Pancreas (tissue), 10 donors: ENCODE measurements at regions not wholly inside any gene's neighbourhood (a gene's known extent, or its start where the extent isn't known, plus 50 kb on each side); places are given as distances from the start of the nearest gene placed in this dataset.

Experiments used
- ATAC-seq, 4 donors: fragments of 200-7000 bp; cut with Tn5 transposase; one replicate each; pipeline versions ENCODE4 v1.8.0 to v1.9.1; 2020; ENCODE audit warnings: mild to moderate bottlenecking in 4 of 4, moderate library complexity in 4 of 4
- DNase-seq, 6 donors: peaks; one replicate each; pipeline ENCODE4 v3.0.0-alpha.2; 2020
- FAIRE-seq: peaks from 2 replicates; lab custom pipeline; 2012; peaks lifted over from hg19 to GRCh38; lab: Jason Lieb, UNC
- H3K27ac ChIP-seq, 4 donors: fragments of 200-600 bp; sonication (generic); 1 replicate in 3 of 4; 2 replicates in 1 of 4; pipeline versions ENCODE4 v1.5.0 to v1.8.0; 2020
- H3K27me3 ChIP-seq, 4 donors: fragments of 200-600 bp; one replicate each; pipeline ENCODE4 v1.8.0; 2021
- H3K36me3 ChIP-seq, 3 donors: fragments of 200-600 bp; sonication (generic) in 1 of 3; one replicate each; pipeline versions ENCODE4 v1.5.0 to v1.8.0; 2020 to 2021
- H3K4me1 ChIP-seq, 3 donors: fragments of 200-600 bp; one replicate each; pipeline ENCODE4 v1.8.0; 2021
- H3K4me3 ChIP-seq, 4 donors: fragments of 200-600 bp; sonication (generic) in 2 of 4; one replicate each; pipeline versions ENCODE4 v1.5.0 to v1.8.0; 2020 to 2021
- H3K9me3 ChIP-seq, 4 donors: fragments of 200-600 bp; one replicate each; pipeline ENCODE4 v1.8.0; 2021
- WGBS, 2 donors: extraction: QIAGEN DNeasy Blood & Tissue Kit; methylation state at CpG; one replicate each; pipeline ENCODE4 v1.1.7; 2013; 5-methylcytosine and 5-hydroxymethylcytosine counted together
- intact Hi-C, 3 donors: fragments of 100-400 bp; cut with DNase I; formaldehyde crosslinking; loops; one replicate each; pipeline versions ENCODE4 v1.11.1 to v1.14.2; 2022
- TF ChIP-seq, protein P1 (sequence below), 4 donors: fragments of 200-600 bp; sonication (generic) in 3 of 4; IDR thresholded peaks; one replicate each; pipeline versions ENCODE4 v1.5.0 to v1.8.0; 2021; ENCODE audit warnings: antibody characterized with exemption in 4 of 4
- donor health status: healthy with polysubstance abuse.
- donor health status: DM: no; HTN: no; CAD: no; lungs with moderate emphysema.
- donor health status: DM: no; HTN: no; CAD: no.
- donor health status: control.
- donor health status: control.
- donor health status: Bipolar disorder and iron deficiency.
- donor health status: DM: yes; HTN: yes; CAD: no.
- donor health status: DM: no; HTN: no; CAD: no.
- donor health status: DM: no; HTN: no; CAD: no.
- donor health status: DM: yes; HTN: yes; CAD: no.

DNA sequence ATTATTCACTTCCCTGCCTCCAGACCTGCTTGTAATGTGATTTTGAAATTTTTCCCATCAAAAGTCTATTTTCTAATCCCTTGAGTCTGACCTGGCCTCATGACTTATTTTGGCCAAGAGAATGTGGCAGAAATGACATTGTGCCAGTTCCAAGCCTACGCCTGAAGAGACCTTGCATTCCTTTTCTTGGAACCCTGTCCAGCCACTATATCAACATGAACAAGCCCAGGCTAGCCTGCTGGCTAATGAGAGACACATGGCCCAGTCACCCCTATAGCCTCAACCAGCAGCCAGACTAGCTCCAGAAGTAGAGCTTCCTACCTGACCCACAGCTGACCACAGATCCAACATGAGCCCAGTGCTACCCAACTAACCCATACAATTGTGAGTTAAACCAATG lies 121.1 kb upstream of the ACP3 start:
- ATAC-seq (no peak), FAIRE-seq (no peak), DNase-seq (no peak)
- WGBS, 2 donors: 68 to 76% methylated on average over 1 of the region's 1 CpG
- no peaks in the 10 kb centered on the region for H3K4me1 ChIP-seq
- TF ChIP-seq, protein P1, sequence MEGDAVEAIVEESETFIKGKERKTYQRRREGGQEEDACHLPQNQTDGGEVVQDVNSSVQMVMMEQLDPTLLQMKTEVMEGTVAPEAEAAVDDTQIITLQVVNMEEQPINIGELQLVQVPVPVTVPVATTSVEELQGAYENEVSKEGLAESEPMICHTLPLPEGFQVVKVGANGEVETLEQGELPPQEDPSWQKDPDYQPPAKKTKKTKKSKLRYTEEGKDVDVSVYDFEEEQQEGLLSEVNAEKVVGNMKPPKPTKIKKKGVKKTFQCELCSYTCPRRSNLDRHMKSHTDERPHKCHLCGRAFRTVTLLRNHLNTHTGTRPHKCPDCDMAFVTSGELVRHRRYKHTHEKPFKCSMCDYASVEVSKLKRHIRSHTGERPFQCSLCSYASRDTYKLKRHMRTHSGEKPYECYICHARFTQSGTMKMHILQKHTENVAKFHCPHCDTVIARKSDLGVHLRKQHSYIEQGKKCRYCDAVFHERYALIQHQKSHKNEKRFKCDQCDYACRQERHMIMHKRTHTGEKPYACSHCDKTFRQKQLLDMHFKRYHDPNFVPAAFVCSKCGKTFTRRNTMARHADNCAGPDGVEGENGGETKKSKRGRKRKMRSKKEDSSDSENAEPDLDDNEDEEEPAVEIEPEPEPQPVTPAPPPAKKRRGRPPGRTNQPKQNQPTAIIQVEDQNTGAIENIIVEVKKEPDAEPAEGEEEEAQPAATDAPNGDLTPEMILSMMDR (IDR thresholded peaks at IDR 0.05): no peak
- no peaks in the 10 kb centered on the region for H3K9me3 ChIP-seq
- no peak overlapping the region for H3K27ac ChIP-seq
- H3K27me3 ChIP-seq: no peaks in the 10 kb centered on the region
- H3K4me3 ChIP-seq: no peak overlapping the region
- no peaks in the 10 kb centered on the region for H3K36me3 ChIP-seq
- intact Hi-C loops: no loop called here

DNA sequence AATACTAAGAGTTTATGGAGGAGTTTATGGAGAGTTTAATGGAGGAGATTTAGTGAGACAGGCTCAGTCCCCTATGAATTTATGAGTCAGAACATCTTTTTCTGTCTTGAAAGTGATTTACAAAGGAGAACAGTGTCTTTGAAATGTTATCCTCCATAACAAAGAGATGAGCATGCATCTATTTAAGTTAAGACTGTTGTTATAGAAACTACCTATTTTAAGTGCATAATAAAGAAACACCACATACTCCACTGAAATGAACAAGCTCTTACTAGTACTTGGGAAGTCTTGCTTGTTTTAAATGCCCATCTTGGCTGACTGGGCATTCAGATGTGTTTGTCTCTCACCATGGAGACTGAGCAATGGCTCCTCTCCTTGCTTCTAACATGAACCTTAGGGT lies 118.7 kb upstream of the ACP3 start:
- TF ChIP-seq, protein P1 (IDR thresholded peaks at IDR 0.05): no peak
- Histone ChIP-seq H3K36me3 (no peaks in the 10 kb centered on the region), H3K27ac (no peak overlapping the region), H3K9me3 (no peaks in the 10 kb centered on the region), H3K4me1 (no peaks in the 10 kb centered on the region), H3K4me3 (no peak overlapping the region), H3K27me3 (no peaks in the 10 kb centered on the region)
- DNase-seq (no peak), FAIRE-seq (no peak), ATAC-seq (no peak)
- intact Hi-C loops: no loop called here

DNA sequence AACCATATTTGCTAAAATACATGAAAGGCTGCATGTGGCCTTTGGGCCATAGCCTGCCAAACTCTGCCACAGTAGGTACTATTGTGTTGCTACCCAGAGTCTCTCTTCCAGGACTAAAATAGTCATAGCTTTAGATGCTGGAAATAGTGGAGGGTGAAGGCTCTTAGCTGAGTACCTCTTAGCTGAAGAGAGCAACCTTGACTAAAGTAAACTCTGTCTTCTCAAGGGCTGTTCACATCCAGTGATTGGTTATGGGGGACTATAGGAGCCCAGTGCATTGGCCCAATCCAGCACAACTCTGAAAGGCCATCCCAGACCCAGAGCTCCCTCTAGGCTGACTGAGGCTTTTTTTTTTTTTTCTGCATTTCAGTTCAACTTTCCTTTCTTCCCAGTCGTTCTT lies 117.8 kb upstream of the ACP3 start:
- no peaks in the 10 kb centered on the region for H3K36me3 ChIP-seq
- no peaks in the 10 kb centered on the region for H3K9me3 ChIP-seq

DNA sequence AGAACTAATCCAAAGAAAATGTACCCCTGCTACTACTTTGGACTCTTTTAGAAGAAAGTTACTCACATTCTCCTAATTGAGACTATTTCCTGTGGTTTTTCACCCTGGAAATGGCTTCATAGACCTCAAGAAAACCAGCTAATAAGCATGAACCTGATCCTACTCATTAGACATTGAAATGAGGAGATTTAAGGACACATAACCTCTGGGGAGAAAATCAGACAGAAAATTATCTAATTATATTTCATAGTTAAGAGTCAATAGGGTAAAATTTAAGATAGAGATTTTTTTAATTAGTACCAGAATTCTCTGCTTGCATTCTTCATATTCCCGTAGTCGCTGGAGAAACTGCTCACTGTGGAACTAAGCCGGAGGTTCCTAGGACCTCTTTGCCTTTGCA lies 114.6 kb upstream of the ACP3 start:
- ATAC-seq (no peak), FAIRE-seq (no peak), DNase-seq (no peak)
- Histone ChIP-seq H3K27ac (no peak overlapping the region), H3K4me1 (no peaks in the 10 kb centered on the region), H3K4me3 (no peak overlapping the region), H3K27me3 (no peaks in the 10 kb centered on the region), H3K9me3 (no peaks in the 10 kb centered on the region), H3K36me3 (no peaks in the 10 kb centered on the region)
- WGBS, 2 donors: 97 to 98% methylated on average over 3 of the region's 3 CpGs
- TF ChIP-seq, protein P1 (IDR thresholded peaks at IDR 0.05): no peak
- intact Hi-C loops: no loop called here

More for the DNA sequence above, 117.8 kb upstream of the ACP3 start:
- 46% methylated on average over 1 of the region's 1 CpG for WGBS, 2 donors
- no peak for DNase-seq
- intact Hi-C loops: no loop called here
- no peak overlapping the region for H3K4me3 ChIP-seq
- ATAC-seq: no peak
- no peaks in the 10 kb centered on the region for H3K4me1 ChIP-seq
- H3K27me3 ChIP-seq: no peaks in the 10 kb centered on the region
- TF ChIP-seq, protein P1 (IDR thresholded peaks at IDR 0.05): no peak
- no peak overlapping the region for H3K27ac ChIP-seq
- FAIRE-seq: no peak

DNA sequence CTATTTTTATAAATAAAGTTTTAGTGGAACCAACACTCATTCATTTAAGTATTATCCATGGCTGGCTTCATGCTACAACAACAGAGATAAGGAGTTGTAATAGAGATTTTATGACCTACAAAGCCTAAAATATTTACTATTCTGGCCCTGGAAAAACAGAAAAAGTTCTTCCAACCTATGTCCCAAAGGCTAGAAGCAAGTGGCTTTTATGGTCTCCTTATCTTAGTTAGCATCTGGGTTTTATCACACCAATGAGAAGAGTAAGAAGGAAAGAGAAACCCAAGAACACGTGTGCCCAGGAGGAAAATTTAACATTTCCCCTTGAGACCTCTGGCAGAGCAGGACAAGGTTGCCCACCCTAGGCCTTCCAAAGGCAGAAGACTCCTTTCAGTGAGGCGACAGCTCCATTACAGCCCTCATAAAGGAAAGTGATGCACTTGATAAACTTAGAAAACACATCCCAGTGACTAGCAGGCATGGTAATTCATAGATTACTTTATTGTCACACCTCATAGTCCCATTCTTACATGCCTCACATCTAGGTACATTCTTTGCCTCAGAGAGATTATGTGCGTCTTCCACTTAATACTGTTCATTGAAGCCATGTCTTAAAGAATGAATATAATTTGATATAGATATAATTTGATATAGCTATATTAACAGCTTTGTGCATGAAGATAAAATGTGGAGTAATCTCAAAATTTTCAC lies 113.2 kb upstream of the ACP3 start:
- Histone ChIP-seq H3K36me3 (no peaks in the 10 kb centered on the region), H3K4me1 (no peaks in the 10 kb centered on the region), H3K27ac (no peak overlapping the region), H3K27me3 (no peaks in the 10 kb centered on the region), H3K9me3 (no peaks in the 10 kb centered on the region), H3K4me3 (no peak overlapping the region)
- no peak for ATAC-seq
- TF ChIP-seq, protein P1 (IDR thresholded peaks at IDR 0.05): no peak
- no peak for DNase-seq
- WGBS, 2 donors: 78 to 82% methylated on average over 3 of the region's 3 CpGs
- intact Hi-C loops: no loop called here
- FAIRE-seq: no peak
